ENCODE measurements at regions not wholly inside any gene's neighbourhood (a gene's known extent, or its start where the extent isn't known, plus 50 kb on each side); places are given as distances from the start of the nearest gene placed in this dataset.

GRCh38 chr21:35414507-35415139 lies 365.5 kb upstream of the RUNX1 start:
- no peak overlapping the region for H3K27ac ChIP-seq
- H3K9me3 ChIP-seq (replicated peaks), result no peaks in the 10 kb centered on the region
- no peak for DNase-seq
- no peaks in the 10 kb centered on the region for H3K4me1 ChIP-seq
- H3K36me3 ChIP-seq, result no peaks in the 10 kb centered on the region
- H3K4me3 ChIP-seq, result no peak overlapping the region
- H3K27me3 ChIP-seq, result no peaks in the 10 kb centered on the region

DNA sequence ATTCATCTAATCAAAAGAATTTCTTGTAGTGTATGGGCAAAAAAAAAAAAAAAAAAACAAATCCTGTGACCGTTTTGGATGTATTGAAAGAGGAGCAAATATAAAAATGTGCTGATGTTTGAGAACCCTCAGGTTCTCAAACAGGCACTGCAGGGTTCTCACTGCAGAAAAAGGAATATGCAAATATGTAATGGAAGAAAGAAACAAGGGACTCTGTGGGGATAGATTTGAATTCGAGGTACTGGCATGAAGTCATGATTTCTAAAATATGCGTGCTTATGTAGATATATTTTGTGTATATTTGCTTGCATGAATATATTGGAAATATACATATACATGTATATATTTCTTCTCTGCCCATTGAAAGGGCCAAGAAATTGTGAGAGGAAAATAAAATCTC lies 365.0 kb upstream of the RUNX1 start:
- H3K27me3 ChIP-seq, result no peaks in the 10 kb centered on the region
- no peaks in the 10 kb centered on the region for H3K36me3 ChIP-seq
- H3K9me3 ChIP-seq (replicated peaks), result no peaks in the 10 kb centered on the region
- H3K4me3 ChIP-seq, result no peak overlapping the region
- H3K27ac ChIP-seq, result no peak overlapping the region
- no peak for DNase-seq
- no peaks in the 10 kb centered on the region for H3K4me1 ChIP-seq

DNA sequence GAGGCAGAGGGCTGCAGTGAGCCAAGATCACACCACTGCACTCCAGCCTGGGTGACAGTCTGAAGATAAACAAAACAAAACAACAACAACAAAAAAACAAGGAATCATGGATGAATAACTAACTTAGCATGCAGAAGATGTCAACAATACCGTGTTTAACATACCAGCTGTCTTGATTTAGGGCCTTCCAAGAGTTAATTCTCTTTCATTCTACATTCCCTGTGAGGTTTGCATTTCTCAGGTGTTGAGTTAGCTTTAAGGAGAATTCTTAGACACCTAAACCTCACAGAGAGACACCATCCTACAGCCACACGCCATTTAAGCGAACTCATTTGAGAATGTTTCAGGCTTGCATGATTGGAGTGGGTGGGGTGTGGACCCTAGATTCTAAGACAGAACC lies 363.1 kb upstream of the RUNX1 start:
- Histone ChIP-seq H3K4me3 (no peak overlapping the region), H3K36me3 (no peaks in the 10 kb centered on the region), H3K27ac (no peak overlapping the region), H3K9me3 (replicated peaks) (no peaks in the 10 kb centered on the region), H3K4me1 (no peaks in the 10 kb centered on the region), H3K27me3 (no peaks in the 10 kb centered on the region)
- no peak for DNase-seq

- H3K9me3 ChIP-seq (replicated peaks), result no peaks in the 10 kb centered on the region
- no peaks in the 10 kb centered on the region for H3K4me1 ChIP-seq
- H3K36me3 ChIP-seq, result no peaks in the 10 kb centered on the region
- no peak overlapping the region for H3K4me3 ChIP-seq
- no peak overlapping the region for H3K27ac ChIP-seq
- DNase-seq, result no peak
- H3K27me3 ChIP-seq, result no peaks in the 10 kb centered on the region
These were observed 362.3 kb upstream of the RUNX1 start for GRCh38 chr21:35411434-35411833.

- H3K27me3 ChIP-seq, result no peaks in the 10 kb centered on the region
- no peak overlapping the region for H3K4me3 ChIP-seq
- H3K4me1 ChIP-seq, result no peaks in the 10 kb centered on the region
- no peaks in the 10 kb centered on the region for H3K36me3 ChIP-seq
- H3K27ac ChIP-seq, result no peak overlapping the region
- no peak for DNase-seq
- no peaks in the 10 kb centered on the region for H3K9me3 ChIP-seq (replicated peaks)
These were observed 361.6 kb upstream of the RUNX1 start for GRCh38 chr21:35410656-35411055.

- H3K9me3 ChIP-seq (replicated peaks), result no peaks in the 10 kb centered on the region
- no peaks in the 10 kb centered on the region for H3K4me1 ChIP-seq
- H3K4me3 ChIP-seq, result no peak overlapping the region
- no peak overlapping the region for H3K27ac ChIP-seq
- no peak for DNase-seq
- no peaks in the 10 kb centered on the region for H3K36me3 ChIP-seq
- H3K27me3 ChIP-seq, result no peaks in the 10 kb centered on the region
These were observed 361.0 kb upstream of the RUNX1 start for GRCh38 chr21:35410123-35410522.

- DNase-seq, result no peak
- H3K27ac ChIP-seq, result no peak overlapping the region
- H3K27me3 ChIP-seq, result no peaks in the 10 kb centered on the region
- no peaks in the 10 kb centered on the region for H3K4me1 ChIP-seq
- H3K9me3 ChIP-seq (replicated peaks), result no peaks in the 10 kb centered on the region
- H3K4me3 ChIP-seq, result no peak overlapping the region
- no peaks in the 10 kb centered on the region for H3K36me3 ChIP-seq
These were observed 359.3 kb upstream of the RUNX1 start for GRCh38 chr21:35408401-35408800.

DNA sequence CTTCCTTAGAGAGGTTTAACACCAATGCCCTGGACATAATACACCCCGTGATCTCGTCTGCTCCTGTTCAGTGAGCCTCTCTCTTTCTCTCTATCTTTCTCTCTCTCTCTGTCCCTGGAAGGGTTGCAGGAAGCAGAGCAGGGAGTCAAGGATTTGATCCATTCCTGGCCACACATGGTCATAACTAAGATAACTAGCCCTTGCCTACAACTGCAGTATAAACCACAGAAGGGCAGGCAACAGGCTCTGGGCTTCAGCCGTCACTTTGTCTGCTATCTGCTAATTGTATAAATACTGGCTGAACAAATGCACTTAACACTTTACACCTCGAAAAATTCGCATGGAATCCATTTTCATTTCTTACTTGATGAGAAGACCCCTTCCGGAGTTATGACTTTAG lies 357.5 kb upstream of the RUNX1 start:
- H3K27ac ChIP-seq, result no peak overlapping the region
- H3K9me3 ChIP-seq (replicated peaks), result no peaks in the 10 kb centered on the region
- no peak overlapping the region for H3K4me3 ChIP-seq
- no peaks in the 10 kb centered on the region for H3K27me3 ChIP-seq
- H3K36me3 ChIP-seq, result no peaks in the 10 kb centered on the region
- DNase-seq, result no peak
- peaks cover 3% of the 10 kb centered on the region for H3K4me1 ChIP-seq

- Histone ChIP-seq H3K27me3 (no peaks in the 10 kb centered on the region), H3K27ac (no peak overlapping the region), H3K4me3 (no peak overlapping the region), H3K4me1 (peaks cover 5% of the 10 kb centered on the region), H3K9me3 (replicated peaks) (no peaks in the 10 kb centered on the region), H3K36me3 (no peaks in the 10 kb centered on the region)
- DNase-seq, result no peak
These were observed 356.9 kb upstream of the RUNX1 start for GRCh38 chr21:35405981-35406380.

- Histone ChIP-seq H3K4me1 (peaks cover 14% of the 10 kb centered on the region), H3K4me3 (no peak overlapping the region), H3K36me3 (no peaks in the 10 kb centered on the region), H3K27ac (no peak overlapping the region), H3K27me3 (no peaks in the 10 kb centered on the region), H3K9me3 (replicated peaks) (no peaks in the 10 kb centered on the region)
- no peak for DNase-seq
These were observed 355.1 kb upstream of the RUNX1 start for GRCh38 chr21:35404247-35404646.

DNA sequence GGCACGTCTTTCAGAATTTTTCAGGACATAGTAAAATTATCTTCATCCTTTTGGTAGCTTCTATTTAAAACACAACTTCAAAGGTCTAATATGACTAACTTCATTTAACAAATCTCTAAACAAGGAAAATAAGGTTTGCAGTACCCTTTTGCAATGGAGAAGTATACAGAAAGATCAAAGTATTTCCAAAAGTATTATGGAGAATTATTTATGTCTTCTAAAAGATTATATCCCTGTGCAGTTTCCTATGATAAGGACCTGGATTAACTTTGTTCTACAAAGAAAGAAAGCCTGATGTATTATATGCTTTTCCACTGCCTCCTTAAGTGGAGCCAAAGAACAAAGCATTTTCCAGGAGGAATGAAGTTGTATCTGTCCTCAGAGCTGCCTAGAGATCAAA lies 353.0 kb upstream of the RUNX1 start:
- H3K27me3 ChIP-seq, result no peaks in the 10 kb centered on the region
- no peaks in the 10 kb centered on the region; the same call in 1 of the 2 replicates for H3K9me3 ChIP-seq (replicated peaks)
- peaks cover 30% of the 10 kb centered on the region for H3K4me1 ChIP-seq
- H3K27ac ChIP-seq, result no peak overlapping the region
- no peaks in the 10 kb centered on the region for H3K36me3 ChIP-seq
- DNase-seq, result no peak
- no peak overlapping the region for H3K4me3 ChIP-seq

GRCh38 chr21:35401476-35401875 lies 352.4 kb upstream of the RUNX1 start:
- H3K4me1 ChIP-seq, result peaks cover 30% of the 10 kb centered on the region
- H3K27me3 ChIP-seq, result no peaks in the 10 kb centered on the region
- no peak overlapping the region for H3K27ac ChIP-seq
- DNase-seq, result no peak
- H3K9me3 ChIP-seq (replicated peaks), result no peaks in the 10 kb centered on the region; the same call in 1 of the 2 replicates
- H3K4me3 ChIP-seq, result no peak overlapping the region
- no peaks in the 10 kb centered on the region for H3K36me3 ChIP-seq

- peaks cover 30% of the 10 kb centered on the region for H3K4me1 ChIP-seq
- peak overlapping the region; percentile 72 for H3K27ac ChIP-seq
- no peaks in the 10 kb centered on the region; the same call in 1 of the 2 replicates for H3K9me3 ChIP-seq (replicated peaks)
- peak overlapping the region; percentile 11 for H3K4me3 ChIP-seq
- no peaks in the 10 kb centered on the region for H3K27me3 ChIP-seq
- DNase-seq, result peak; percentile 45 to 81
- no peaks in the 10 kb centered on the region for H3K36me3 ChIP-seq
These were observed 351.3 kb upstream of the RUNX1 start for GRCh38 chr21:35400233-35400939.

GRCh38 chr21:35399706-35400105 lies 350.6 kb upstream of the RUNX1 start:
- H3K4me3 ChIP-seq, result peak overlapping the region; percentile 11

DNA sequence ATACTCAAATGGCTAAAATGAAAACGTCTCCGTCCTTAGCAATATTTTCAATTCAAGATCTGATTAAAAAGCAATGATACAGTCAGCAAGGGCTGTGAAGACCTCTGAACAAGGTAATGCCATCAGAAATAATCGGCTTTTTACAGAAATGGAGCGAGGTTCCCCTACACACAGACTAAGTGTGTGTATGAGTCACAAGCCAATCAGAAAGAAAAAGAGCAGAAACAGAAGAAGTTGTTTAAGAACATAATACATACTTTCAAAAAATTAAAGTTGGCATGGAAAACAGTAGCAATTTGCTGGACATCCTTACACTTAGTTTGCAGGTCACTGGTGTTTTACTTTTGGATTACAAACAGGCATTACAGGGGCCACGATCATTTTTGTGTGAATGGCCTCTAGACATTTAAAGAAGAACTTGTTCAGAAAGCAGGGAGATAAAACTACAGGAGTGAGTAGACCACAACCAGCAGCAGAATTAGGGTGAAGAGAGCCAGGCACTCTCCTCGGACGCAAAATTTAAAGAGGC lies 350.0 kb upstream of the RUNX1 start:
- no peaks in the 10 kb centered on the region; the same call in 1 of the 2 replicates for H3K9me3 ChIP-seq (replicated peaks)
- peak overlapping the region; percentile 11 for H3K4me3 ChIP-seq
- H3K4me1 ChIP-seq, result peaks cover 30% of the 10 kb centered on the region
- DNase-seq, result peak in 1 of 2 experiments; percentile 52
- peak overlapping the region; percentile 72 for H3K27ac ChIP-seq
- H3K36me3 ChIP-seq, result no peaks in the 10 kb centered on the region
- no peaks in the 10 kb centered on the region for H3K27me3 ChIP-seq

More at GRCh38 chr21:35399706-35400105, 350.6 kb upstream of the RUNX1 start:
- peaks cover 30% of the 10 kb centered on the region for H3K4me1 ChIP-seq
- H3K9me3 ChIP-seq (replicated peaks), result no peaks in the 10 kb centered on the region; the same call in 1 of the 2 replicates
- H3K27me3 ChIP-seq, result no peaks in the 10 kb centered on the region
- peak overlapping the region; percentile 72 for H3K27ac ChIP-seq
- no peaks in the 10 kb centered on the region for H3K36me3 ChIP-seq
- peak; percentile 27 to 67 for DNase-seq

Data from SJCRH30 (cell line).